SK-MEL-5 (cell line): ENCODE measurements at regions not wholly inside any gene's neighbourhood (a gene's known extent, or its start where the extent isn't known, plus 50 kb on each side); places are given as distances from the start of the nearest gene placed in this dataset.

ENCODE experiments used
- DNase-seq: peaks from one replicate; pipeline ENCODE4 v3.0.0-alpha.2; 2016; ENCODE audit warnings: low read depth, low spot score
- in situ Hi-C: cut with HindIII; loops from 2 replicates; pipeline ENCODE4 v1.10.0; 2016; ENCODE audit warnings: low sequenced_read_pairs, high pct_unique_total_duplicates, low pct_unique_long_range_greater_than_20kb

- DNase-seq: no peak
- in situ Hi-C loops: no loop called here
These were observed 153.4 kb upstream of the KLF14 start for GRCh38 chr7:130887182-130887956.

- no peak for DNase-seq
- in situ Hi-C loops: no loop called here
These were observed 154.0 kb upstream of the KLF14 start for GRCh38 chr7:130887957-130888371.

- no peak for DNase-seq
- in situ Hi-C loops: no loop called here
These were observed 154.5 kb upstream of the KLF14 start for GRCh38 chr7:130888468-130888867.

GRCh38 chr7:130890176-130891020 lies 156.4 kb upstream of the KLF14 start:
- in situ Hi-C loops: no loop called here
- no peak for DNase-seq

- in situ Hi-C loops: no loop called here
- peak; percentile 79 for DNase-seq
These were observed 157.5 kb upstream of the KLF14 start for GRCh38 chr7:130891254-130892094.

- peak; percentile 96 for DNase-seq
These were observed 159.5 kb upstream of the KLF14 start for GRCh38 chr7:130893441-130893894.

GRCh38 chr7:130894146-130894908 lies 160.3 kb upstream of the KLF14 start:
- DNase-seq: peak; percentile 69
- in situ Hi-C loops: no loop called here

More at GRCh38 chr7:130893441-130893894, 159.5 kb upstream of the KLF14 start:
- in situ Hi-C loops: no loop called here

- in situ Hi-C loops: no loop called here
- DNase-seq: no peak
These were observed 161.1 kb upstream of the KLF14 start for GRCh38 chr7:130894909-130895750.

GRCh38 chr7:130896051-130896881 lies 162.3 kb upstream of the KLF14 start:
- peak; percentile 73 for DNase-seq
- in situ Hi-C loops: no loop called here

GRCh38 chr7:130896898-130897514 lies 163.0 kb upstream of the KLF14 start:
- DNase-seq: peak; percentile 94
- in situ Hi-C loops: no loop called here

GRCh38 chr7:130897515-130898419 lies 163.8 kb upstream of the KLF14 start:
- in situ Hi-C loops: no loop called here
- no peak for DNase-seq

GRCh38 chr7:130899071-130899560 lies 165.1 kb upstream of the KLF14 start:
- in situ Hi-C loops: no loop called here
- DNase-seq: no peak

GRCh38 chr7:130899638-130900401 lies 165.8 kb upstream of the KLF14 start:
- in situ Hi-C loops: no loop called here

More at GRCh38 chr7:130899638-130900401, 165.8 kb upstream of the KLF14 start:
- no peak for DNase-seq
